K562 (cell line): ENCODE measurements at regions not wholly inside any gene's neighbourhood (a gene's known extent, or its start where the extent isn't known, plus 50 kb on each side); places are given as distances from the start of the nearest gene placed in this dataset.

Experiments used
- ATAC-seq: fragments of 200-7000 bp; cut with Tn5 transposase; 3 replicates; pipeline ENCODE4 v1.9.1; 2020; ENCODE audit warnings: moderate library complexity
- BruUV-seq: library from RNA; stranded (reverse); fragments of 400-500 nt; replicated peaks from 2 replicates; lab custom pipeline; 2021; lab: Mats Ljungman, UMichigan
- CTCF ChIA-PET: fragments of 300-600 bp; formaldehyde crosslinking; extraction: SDS; loops from one replicate; lab custom pipeline; 2021; ENCODE audit warnings: low intra/inter-chr PET ratio; lab: Yijun Ruan, JAX
- POLR2A ChIA-PET: fragments of 300-600, 350-650 bp; sonication (Branson Sonifier 250); formaldehyde crosslinking; extraction: SDS; loops from one replicate; lab custom pipeline; 2021; ENCODE audit warnings: antibody characterized with exemption, inconsistent platforms; lab: Yijun Ruan, JAX
- DNase-seq, 4 experiments: peaks; one replicate each; pipeline versions ENCODE4 v3.0.0 to v3.0.0-alpha.2; 2011 to 2018; ENCODE audit warnings: low spot score in 3 of 4, mixed read lengths in 3 of 4; ENCODE audit errors: extremely low read depth in 1 of 4
- FAIRE-seq: peaks from 2 replicates; lab custom pipeline; 2011; peaks lifted over from hg19 to GRCh38; lab: Jason Lieb, UNC
- H2AFZ ChIP-seq: 2 replicates; pipeline ENCODE4 v1.6.0; 2011; ENCODE audit warnings: low read depth, low read length, control low read depth, inconsistent platforms
- H3K27ac ChIP-seq: fragments of 200-600 bp; 3 replicates; pipeline ENCODE4 v1.8.0; 2011; ENCODE audit warnings: low read depth, mild to moderate bottlenecking, control low read depth, inconsistent platforms, low read length, moderate library complexity, mixed read lengths; ENCODE audit errors: extremely low read depth
- H3K27me3 ChIP-seq, 2 experiments: fragments of 300-600 bp in 1 of 2; 2 replicates in 1 of 2; 3 replicates in 1 of 2; pipeline versions ENCODE4 v1.6.0 to v1.8.0; 2011; ENCODE audit warnings: inconsistent platforms in 2 of 2, low read length in 2 of 2, mild to moderate bottlenecking in 1 of 2, mixed read lengths in 1 of 2, moderate library complexity in 1 of 2; ENCODE audit not compliant: control insufficient read depth in 2 of 2, insufficient read depth in 2 of 2
- H3K36me3 ChIP-seq: fragments of 300-600 bp; 3 replicates; pipeline ENCODE4 v1.8.0; 2011; ENCODE audit warnings: mild to moderate bottlenecking, low read length, inconsistent platforms; ENCODE audit not compliant: control insufficient read depth, insufficient read depth
- H3K4me1 ChIP-seq, 2 experiments: fragments of 200-600 bp in 1 of 2; replicated peaks in 1 of 2; 2 replicates in 1 of 2; 3 replicates in 1 of 2; pipeline versions ENCODE4 v1.5.1 to v1.8.0; 2011; ENCODE audit warnings: inconsistent platforms in 2 of 2, low read length in 2 of 2, mild to moderate bottlenecking in 1 of 2, mixed read lengths in 1 of 2, moderate library complexity in 1 of 2; ENCODE audit not compliant: control insufficient read depth in 2 of 2, insufficient read depth in 2 of 2
- H3K4me2 ChIP-seq: 2 replicates; pipeline ENCODE4 v1.6.1; 2011; ENCODE audit warnings: low read length, control low read depth, inconsistent platforms, mixed read lengths; ENCODE audit not compliant: insufficient read depth
- H3K4me3 ChIP-seq: fragments of 200-600 bp; sonication (generic), shearing (Covaris generic); 2 replicates; pipeline ENCODE4 v1.5.1; 2016; ENCODE audit warnings: control low read depth, inconsistent platforms
- H3K79me2 ChIP-seq: fragments of 200-600 bp; 3 replicates; pipeline ENCODE4 v1.8.0; 2011; ENCODE audit warnings: low read length, inconsistent platforms; ENCODE audit not compliant: control insufficient read depth, insufficient read depth
- H3K9ac ChIP-seq, 2 experiments: 2 replicates each; pipeline versions ENCODE4 v1.6.0 to v1.6.1; 2011; ENCODE audit warnings: low read depth in 2 of 2, low read length in 2 of 2, control low read depth in 1 of 2, inconsistent platforms in 1 of 2, mild to moderate bottlenecking in 1 of 2, mixed read lengths in 1 of 2; ENCODE audit not compliant: insufficient read depth in 1 of 2
- H3K9me1 ChIP-seq: one replicate; pipeline ENCODE4 v1.6.0; 2011; ENCODE audit warnings: inconsistent platforms, mild to moderate bottlenecking, low read length, moderate library complexity; ENCODE audit not compliant: control insufficient read depth, insufficient read depth
- H3K9me3 ChIP-seq: replicated peaks from 2 replicates; pipeline ENCODE4 v1.5.1; 2011; ENCODE audit warnings: low read depth, low read length, inconsistent platforms; ENCODE audit not compliant: control insufficient read depth, insufficient read depth
- H4K20me1 ChIP-seq: replicated peaks from 2 replicates; pipeline ENCODE4 v1.6.1; 2011; ENCODE audit warnings: low read length, inconsistent platforms, mixed read lengths; ENCODE audit not compliant: control insufficient read depth, insufficient read depth
- CTCF ChIP-seq, 3 experiments: IDR thresholded peaks in 2 of 3; conservative IDR thresholded peaks in 1 of 3; 2 replicates each; pipeline ENCODE4 v1.5.1; 2011 to 2012; ENCODE audit warnings: low read length in 3 of 3, mild to moderate bottlenecking in 3 of 3, control low read depth in 2 of 3, improper control_type of control experiment in 1 of 3, inconsistent platforms in 1 of 3, low read depth in 1 of 3, mixed read lengths in 1 of 3, moderate library complexity in 1 of 3; ENCODE audit not compliant: insufficient read depth in 2 of 3
- DIDO1 ChIP-seq: fragments of 450-650 bp; IDR thresholded peaks from 2 replicates; pipeline ENCODE4 v1.6.1; 2016; ENCODE audit warnings: low read depth, missing biosample characterization, missing genetic modification characterization
- EP300 ChIP-seq: IDR thresholded peaks from 2 replicates; pipeline ENCODE4 v1.6.1; 2012; ENCODE audit warnings: low read length, improper control_type of control experiment
- EP400 ChIP-seq: fragments of 450-650 bp; IDR thresholded peaks from 2 replicates; pipeline ENCODE4 v1.6.1; 2017; ENCODE audit warnings: antibody characterized with exemption, mild to moderate bottlenecking, moderate library complexity
- HDAC1 ChIP-seq, 2 experiments: fragments of 450-650 bp; IDR thresholded peaks; 2 replicates each; pipeline ENCODE4 v1.6.1; 2016 to 2017; ENCODE audit warnings: inconsistent platforms in 1 of 2, mild to moderate bottlenecking in 1 of 2, moderate library complexity in 1 of 2
- HEY1 ChIP-seq: fragments of 250-450 bp; sonication (Bioruptor Pico); IDR thresholded peaks from 2 replicates; pipeline ENCODE4 v1.5.0; 2020; ENCODE audit warnings: mild to moderate bottlenecking, moderate library complexity, borderline replicate concordance
- L3MBTL2 ChIP-seq: fragments of 450-650 bp; IDR thresholded peaks from 2 replicates; pipeline ENCODE4 v1.6.1; 2016; ENCODE audit warnings: mild to moderate bottlenecking, moderate library complexity
- MAFG ChIP-seq: fragments of 450-650 bp; conservative IDR thresholded peaks from 2 replicates; pipeline ENCODE4 v1.6.1; 2016; ENCODE audit warnings: missing genetic modification characterization, missing compliant biosample characterization
- MAX ChIP-seq: sonication (generic); formaldehyde crosslinking; IDR thresholded peaks from 2 replicates; pipeline ENCODE4 v1.9.0; 2022; ENCODE audit warnings: mild to moderate bottlenecking, missing genetic modification reagents
- MED1 ChIP-seq: sonication (generic); formaldehyde crosslinking; IDR thresholded peaks from 2 replicates; pipeline ENCODE4 v1.8.1; 2023; ENCODE audit warnings: missing genetic modification reagents, borderline replicate concordance
- MIER1 ChIP-seq: fragments of 450-650 bp; IDR thresholded peaks from 2 replicates; pipeline ENCODE4 v1.6.1; 2016; ENCODE audit warnings: antibody characterized with exemption, mild to moderate bottlenecking, low read depth
- NCOA4 ChIP-seq: fragments of 450-650 bp; IDR thresholded peaks from 2 replicates; pipeline ENCODE4 v1.6.1; 2018; ENCODE audit warnings: mild to moderate bottlenecking; ENCODE audit not compliant: partially characterized antibody
- NFIC ChIP-seq: fragments of 450-650 bp; IDR thresholded peaks from 2 replicates; pipeline ENCODE4 v1.6.1; 2017; ENCODE audit warnings: mild to moderate bottlenecking, inconsistent platforms
- NFXL1 ChIP-seq: fragments of 450-650 bp; formaldehyde crosslinking; IDR thresholded peaks from 2 replicates; pipeline ENCODE4 v1.4.0; 2021; ENCODE audit warnings: mild to moderate bottlenecking
- RCOR1 ChIP-seq, 2 experiments: IDR thresholded peaks; 2 replicates each; pipeline ENCODE4 v1.6.1; 2012; ENCODE audit warnings: low read depth in 2 of 2, low read length in 2 of 2, borderline replicate concordance in 1 of 2, improper control_type of control experiment in 1 of 2
- ZNF143 ChIP-seq: sonication (generic); formaldehyde crosslinking; IDR thresholded peaks from 2 replicates; pipeline ENCODE4 v1.9.0; 2022; ENCODE audit warnings: mild to moderate bottlenecking, missing genetic modification reagents
- ZNF778 ChIP-seq: fragments of 450-650 bp; formaldehyde crosslinking; IDR thresholded peaks from 2 replicates; pipeline ENCODE4 v1.4.0; 2020; ENCODE audit warnings: mild to moderate bottlenecking, moderate library complexity
- ZZZ3 ChIP-seq: fragments of 450-650 bp; IDR thresholded peaks from 2 replicates; pipeline ENCODE4 v1.6.1; 2016; ENCODE audit warnings: antibody characterized with exemption, mild to moderate bottlenecking, moderate library complexity
- WGBS: fragments of 100-300 bp; shearing (Covaris generic); methylation state at CpG from one replicate; pipeline ENCODE4 v1.1.6; 2016; ENCODE audit warnings: low coverage, mixed read lengths; ENCODE audit not compliant: insufficient coverage; ENCODE audit errors: missing lambda C conversion rate; 5-methylcytosine and 5-hydroxymethylcytosine counted together
- in situ Hi-C: fragments of 300-500 bp; cut with MboI; formaldehyde crosslinking; loops from 4 replicates; pipeline ENCODE4 v1.15.0; 2018; ENCODE audit warnings: inconsistent platforms, mixed read lengths
- intact Hi-C: fragments of 100-400 bp; cut with micrococcal nuclease; formaldehyde crosslinking; loops from 2 replicates; pipeline ENCODE4 v1.14.2; 2022
- TF ChIP-seq, protein P1 (sequence below): IDR thresholded peaks from 2 replicates; pipeline ENCODE4 v1.6.1; 2011; ENCODE audit not compliant: insufficient read length; ENCODE audit errors: extremely low read depth
- TF ChIP-seq, protein P2 (sequence below): fragments of 450-650 bp; formaldehyde crosslinking; IDR thresholded peaks from 2 replicates; pipeline ENCODE4 v1.4.0; 2022; ENCODE audit warnings: missing genetic modification characterization

- no peaks in the 10 kb centered on the region for H3K79me2 ChIP-seq
- no peaks in the 10 kb centered on the region for H3K9me1 ChIP-seq
- intact Hi-C loops (no loop called here), in situ Hi-C loops (no loop called here)
- CTCF ChIA-PET, result no interaction called here
- 34% methylated on average over 3 of the region's 3 CpGs for whole genome bisulfite sequencing
- no peaks in the 10 kb centered on the region for H3K36me3 ChIP-seq
- H3K9me3 ChIP-seq, result no peaks in the 10 kb centered on the region
- no peaks in the 10 kb centered on the region for H4K20me1 ChIP-seq
- H2AFZ ChIP-seq, result no peak overlapping the region
- H3K4me3 ChIP-seq, result no peak overlapping the region
- H3K4me2 ChIP-seq, result no peak overlapping the region
- TF ChIP-seq, protein P1, sequence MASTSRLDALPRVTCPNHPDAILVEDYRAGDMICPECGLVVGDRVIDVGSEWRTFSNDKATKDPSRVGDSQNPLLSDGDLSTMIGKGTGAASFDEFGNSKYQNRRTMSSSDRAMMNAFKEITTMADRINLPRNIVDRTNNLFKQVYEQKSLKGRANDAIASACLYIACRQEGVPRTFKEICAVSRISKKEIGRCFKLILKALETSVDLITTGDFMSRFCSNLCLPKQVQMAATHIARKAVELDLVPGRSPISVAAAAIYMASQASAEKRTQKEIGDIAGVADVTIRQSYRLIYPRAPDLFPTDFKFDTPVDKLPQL, result no peak
- TF ChIP-seq ZZZ3 (no peak), EP300 (no peak), NCOA4 (no peak), EP400 (no peak), MAFG (tag) (no peak), HEY1 (CRISPR knock-in tag) (no peak), MAX (no peak), CTCF (IDR thresholded peaks at IDR 0.05 in 2 of 3, conservative IDR thresholded peaks at IDR 0.05 in 1 of 3; ENCODE audit: insufficient read depth in 2 of 3, low read depth in 1 of 3, low read length in 3 of 3) (no peak), DIDO1 (tag) (no peak), MIER1 (no peak), MED1 (no peak), L3MBTL2 (no peak), RCOR1 (IDR thresholded peaks at IDR 0.05; ENCODE audit: borderline replicate concordance in 1 of 2, low read depth in 2 of 2, low read length in 2 of 2) (no peak), ZNF778 (CRISPR knock-in tag) (no peak), HDAC1 (IDR thresholded peaks at IDR 0.05) (no peak), ZNF143 (no peak), NFXL1 (CRISPR knock-in tag) (no peak), NFIC (no peak)
- TF ChIP-seq, protein P2, sequence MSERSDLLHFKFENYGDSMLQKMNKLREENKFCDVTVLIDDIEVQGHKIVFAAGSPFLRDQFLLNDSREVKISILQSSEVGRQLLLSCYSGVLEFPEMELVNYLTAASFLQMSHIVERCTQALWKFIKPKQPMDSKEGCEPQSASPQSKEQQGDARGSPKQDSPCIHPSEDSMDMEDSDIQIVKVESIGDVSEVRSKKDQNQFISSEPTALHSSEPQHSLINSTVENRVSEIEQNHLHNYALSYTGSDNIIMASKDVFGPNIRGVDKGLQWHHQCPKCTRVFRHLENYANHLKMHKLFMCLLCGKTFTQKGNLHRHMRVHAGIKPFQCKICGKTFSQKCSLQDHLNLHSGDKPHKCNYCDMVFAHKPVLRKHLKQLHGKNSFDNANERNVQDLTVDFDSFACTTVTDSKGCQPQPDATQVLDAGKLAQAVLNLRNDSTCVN, result no peak
- H3K4me1 ChIP-seq, result no peaks in the 10 kb centered on the region
- ATAC-seq (no peak), DNase-seq (no peak), FAIRE-seq (no peak)
- no peaks in the 10 kb centered on the region; a peak in 1 of 5 replicates for H3K27me3 ChIP-seq
- no peak overlapping the region for H3K9ac ChIP-seq
- POLR2A ChIA-PET, result no interaction called here
- no peak overlapping the region for H3K27ac ChIP-seq
- no TSS peak for BruUV-seq
These were observed 161.1 kb downstream of the MSN start for GRCh38 chrX:65828599-65828998.
